Kidney epithelial cell (primary cell): ENCODE measurements at regions not wholly inside any gene's neighbourhood (a gene's known extent, or its start where the extent isn't known, plus 50 kb on each side); places are given as distances from the start of the nearest gene placed in this dataset.

ENCODE experiments used
- DNase-seq: peaks from one replicate; pipeline ENCODE4 v3.0.0-alpha.2; 2010; ENCODE audit warnings: low read depth
- H3K27me3 ChIP-seq: 2 replicates; pipeline ENCODE4 v1.6.0; 2011; ENCODE audit warnings: low read length; ENCODE audit not compliant: control insufficient read depth, insufficient read depth
- H3K36me3 ChIP-seq: 2 replicates; pipeline ENCODE4 v1.5.1; 2011; ENCODE audit warnings: low read length; ENCODE audit not compliant: control insufficient read depth, insufficient read depth
- H3K4me3 ChIP-seq: 2 replicates; pipeline ENCODE4 v1.5.1; 2011; ENCODE audit warnings: low read depth, mild to moderate bottlenecking, control low read depth, low read length
- TF ChIP-seq, protein P1 (sequence below): IDR thresholded peaks from 2 replicates; pipeline ENCODE4 v1.5.1; 2011; ENCODE audit warnings: mild to moderate bottlenecking, moderate library complexity, low read length, control low read depth, inconsistent platforms; ENCODE audit not compliant: insufficient read depth, poor library complexity, severe bottlenecking

- TF ChIP-seq, protein P1, sequence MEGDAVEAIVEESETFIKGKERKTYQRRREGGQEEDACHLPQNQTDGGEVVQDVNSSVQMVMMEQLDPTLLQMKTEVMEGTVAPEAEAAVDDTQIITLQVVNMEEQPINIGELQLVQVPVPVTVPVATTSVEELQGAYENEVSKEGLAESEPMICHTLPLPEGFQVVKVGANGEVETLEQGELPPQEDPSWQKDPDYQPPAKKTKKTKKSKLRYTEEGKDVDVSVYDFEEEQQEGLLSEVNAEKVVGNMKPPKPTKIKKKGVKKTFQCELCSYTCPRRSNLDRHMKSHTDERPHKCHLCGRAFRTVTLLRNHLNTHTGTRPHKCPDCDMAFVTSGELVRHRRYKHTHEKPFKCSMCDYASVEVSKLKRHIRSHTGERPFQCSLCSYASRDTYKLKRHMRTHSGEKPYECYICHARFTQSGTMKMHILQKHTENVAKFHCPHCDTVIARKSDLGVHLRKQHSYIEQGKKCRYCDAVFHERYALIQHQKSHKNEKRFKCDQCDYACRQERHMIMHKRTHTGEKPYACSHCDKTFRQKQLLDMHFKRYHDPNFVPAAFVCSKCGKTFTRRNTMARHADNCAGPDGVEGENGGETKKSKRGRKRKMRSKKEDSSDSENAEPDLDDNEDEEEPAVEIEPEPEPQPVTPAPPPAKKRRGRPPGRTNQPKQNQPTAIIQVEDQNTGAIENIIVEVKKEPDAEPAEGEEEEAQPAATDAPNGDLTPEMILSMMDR: no peak
- Histone ChIP-seq H3K4me3 (no peak overlapping the region), H3K27me3 (no peaks in the 10 kb centered on the region), H3K36me3 (no peaks in the 10 kb centered on the region)
- DNase-seq: no peak
These were observed 287.1 kb upstream of the PPP2R3A start for GRCh38 chr3:135678386-135678785.

DNA sequence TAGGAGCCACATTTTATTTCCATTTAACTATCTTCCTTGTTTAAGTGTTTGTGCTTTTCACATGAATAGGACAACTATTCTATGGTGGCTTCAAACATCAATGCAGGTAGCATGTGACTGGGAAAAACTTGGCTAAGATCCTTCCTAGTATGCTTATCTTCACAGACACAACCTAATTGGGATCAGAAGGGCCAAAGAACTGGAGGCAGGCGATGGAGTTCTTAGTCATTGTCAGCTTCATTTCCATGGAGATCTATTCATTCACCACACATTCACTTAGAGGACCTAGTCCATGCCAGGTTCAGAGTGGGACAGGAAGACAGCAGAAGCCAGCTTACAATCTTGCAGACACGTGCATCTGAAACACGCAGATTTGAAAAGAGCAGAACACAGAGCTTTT is 277.5 kb upstream of the PPP2R3A start:
- TF ChIP-seq, protein P1: no peak
- Histone ChIP-seq H3K4me3 (no peak overlapping the region), H3K36me3 (no peaks in the 10 kb centered on the region), H3K27me3 (no peaks in the 10 kb centered on the region)
- DNase-seq: no peak

DNA sequence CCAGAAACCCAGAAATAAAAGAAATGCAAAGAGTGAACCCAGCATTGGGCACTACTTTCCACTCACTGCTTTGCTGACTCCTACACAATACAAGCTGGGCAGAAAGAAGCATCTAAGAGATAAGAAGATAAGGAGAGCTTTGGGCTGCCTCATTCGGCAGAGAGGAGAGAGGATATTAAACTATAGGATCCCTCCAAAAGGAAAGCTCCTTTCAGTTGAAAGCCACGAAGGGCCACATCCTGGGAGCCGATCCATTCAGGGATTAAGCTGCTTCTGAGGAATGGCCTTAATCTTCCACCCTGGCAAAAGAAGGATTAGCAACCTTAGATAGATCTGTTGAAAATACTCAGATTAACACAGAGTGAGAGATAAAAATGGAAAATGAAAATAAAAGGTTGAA is 274.9 kb upstream of the PPP2R3A start:
- no peak for DNase-seq
- Histone ChIP-seq H3K27me3 (no peaks in the 10 kb centered on the region), H3K36me3 (no peaks in the 10 kb centered on the region), H3K4me3 (no peak overlapping the region)
- TF ChIP-seq, protein P1: no peak

DNA sequence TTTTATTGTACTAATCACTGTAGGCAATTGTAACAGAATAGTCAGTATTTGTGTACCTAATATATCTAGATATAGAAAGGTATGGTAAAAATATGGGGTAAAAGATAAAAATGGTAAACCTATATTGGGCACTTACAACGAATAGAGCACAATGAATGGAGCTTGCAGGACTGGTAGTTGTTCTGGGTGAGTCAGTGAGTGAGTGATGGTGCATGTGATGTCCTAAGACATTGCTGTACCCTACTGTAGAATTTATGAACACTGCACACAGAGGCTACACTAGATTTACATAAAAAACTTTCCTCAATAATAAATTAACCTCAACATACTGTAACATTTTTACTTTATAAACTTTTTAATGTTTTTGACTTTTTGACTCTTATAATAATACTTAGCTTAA is 274.3 kb upstream of the PPP2R3A start:
- H3K36me3 ChIP-seq: no peaks in the 10 kb centered on the region
- no peak for DNase-seq
- no peaks in the 10 kb centered on the region for H3K27me3 ChIP-seq

GRCh38 chr3:135694142-135694541 is 271.4 kb upstream of the PPP2R3A start:
- no peaks in the 10 kb centered on the region for H3K36me3 ChIP-seq
- no peak for DNase-seq

More for the DNA sequence above, 274.3 kb upstream of the PPP2R3A start:
- H3K4me3 ChIP-seq: no peak overlapping the region
- TF ChIP-seq, protein P1: no peak

GRCh38 chr3:135699741-135700140 is 265.8 kb upstream of the PPP2R3A start:
- Histone ChIP-seq H3K27me3 (no peaks in the 10 kb centered on the region), H3K4me3 (no peak overlapping the region), H3K36me3 (no peaks in the 10 kb centered on the region)
- TF ChIP-seq, protein P1: no peak
- no peak for DNase-seq

More at GRCh38 chr3:135694142-135694541, 271.4 kb upstream of the PPP2R3A start:
- Histone ChIP-seq H3K4me3 (no peak overlapping the region), H3K27me3 (no peaks in the 10 kb centered on the region)
- TF ChIP-seq, protein P1: no peak
